HCT116 (cell line): ENCODE measurements at regions not wholly inside any gene's neighbourhood (a gene's known extent, or its start where the extent isn't known, plus 50 kb on each side); places are given as distances from the start of the nearest gene placed in this dataset.

Experiments
- ATAC-seq: fragments of 200-7000 bp; cut with Tn5 transposase; 2 replicates; pipeline ENCODE4 v1.9.1; 2020; ENCODE audit warnings: mild to moderate bottlenecking, moderate library complexity
- BruUV-seq: library from RNA; stranded (reverse); fragments of 400-500 nt; replicated peaks from 2 replicates; lab custom pipeline; 2021; lab: Mats Ljungman, UMichigan
- CTCF ChIA-PET: fragments of 300-600 bp; sonication (Branson Sonifier 250); formaldehyde crosslinking; loops from one replicate; lab custom pipeline; 2021; ENCODE audit warnings: antibody characterized with exemption; lab: Charles Lee
- POLR2A ChIA-PET: fragments of 300-600, 350-600 bp; sonication (Branson Sonifier 250); formaldehyde crosslinking; loops from one replicate; lab custom pipeline; 2021; ENCODE audit warnings: antibody characterized with exemption; lab: Charles Lee
- RAD21 ChIA-PET, 2 experiments: fragments of 300-600 bp; sonication (Branson Sonifier 250); formaldehyde crosslinking; loops; one replicate each; lab custom pipeline; 2023; ENCODE audit warnings: low total read pairs in 2 of 2; ENCODE audit not compliant: uncharacterized antibody in 2 of 2, unreplicated experiment in 2 of 2, low non-redundant PET in 1 of 2; lab: Charles Lee
- DNase-seq: peaks from one replicate; pipeline ENCODE4 v3.0.0-alpha.2; 2010; ENCODE audit warnings: low read depth, low spot score
- H2AFZ ChIP-seq: fragments of 200-600 bp; shearing (Covaris generic), sonication (generic); 2 replicates; pipeline ENCODE4 v1.6.1; 2017; ENCODE audit warnings: low read depth, mixed run types, mixed read lengths, antibody characterized with exemption, low read length; ENCODE audit not compliant: poor library complexity, severe bottlenecking
- H3K27ac ChIP-seq: 2 replicates; pipeline ENCODE4 v1.5.1; 2012; ENCODE audit warnings: low read depth, low read length
- H3K27me3 ChIP-seq: fragments of 200-600 bp; sonication (generic); 2 replicates; pipeline ENCODE4 v1.6.1; 2016; ENCODE audit warnings: mixed run types, low read length, mixed read lengths; ENCODE audit not compliant: insufficient read depth
- H3K36me3 ChIP-seq, 2 experiments: fragments of 200-500 bp in 1 of 2; fragments of 200-600 bp in 1 of 2; sonication (Bioruptor generic) in 1 of 2; sonication (generic) in 1 of 2; 2 replicates each; pipeline versions ENCODE4 v1.5.1 to v1.6.1; 2014 to 2016; ENCODE audit warnings: low read length in 2 of 2, inconsistent platforms in 1 of 2, mixed read lengths in 1 of 2, mixed run types in 1 of 2; ENCODE audit not compliant: insufficient read depth in 2 of 2, control insufficient read depth in 1 of 2
- H3K4me1 ChIP-seq, 2 experiments: fragments of 200-600 bp in 1 of 2; sonication (generic) in 1 of 2; 2 replicates each; pipeline versions ENCODE4 v1.5.1 to v1.6.1; 2012 to 2017; ENCODE audit warnings: low read length in 2 of 2, inconsistent platforms in 1 of 2, mild to moderate bottlenecking in 1 of 2, mixed read lengths in 1 of 2, mixed run types in 1 of 2, moderate library complexity in 1 of 2; ENCODE audit not compliant: insufficient read depth in 2 of 2, control insufficient read depth in 1 of 2
- H3K4me2 ChIP-seq: fragments of 200-600 bp; sonication (generic); 2 replicates; pipeline ENCODE4 v1.6.1; 2017; ENCODE audit warnings: mixed run types, low read length, mixed read lengths
- H3K4me3 ChIP-seq, 2 experiments: fragments of 200-600 bp in 1 of 2; sonication (generic) in 1 of 2; replicated peaks in 1 of 2; 2 replicates each; pipeline ENCODE4 v1.5.1; 2011 to 2016; ENCODE audit warnings: low read length in 2 of 2, control low read depth in 1 of 2, low read depth in 1 of 2, mild to moderate bottlenecking in 1 of 2, mixed read lengths in 1 of 2, mixed run types in 1 of 2
- H3K79me2 ChIP-seq: fragments of 200-600 bp; sonication (generic); 2 replicates; pipeline ENCODE4 v1.6.1; 2017; ENCODE audit warnings: mild to moderate bottlenecking, mixed run types, low read length, moderate library complexity, mixed read lengths; ENCODE audit not compliant: insufficient read depth
- H3K9ac ChIP-seq: fragments of 200-600 bp; sonication (generic); 2 replicates; pipeline ENCODE4 v1.6.1; 2016; ENCODE audit warnings: low read length, mixed read lengths
- H3K9me2 ChIP-seq: fragments of 200-600 bp; sonication (generic), shearing (Covaris generic); 2 replicates; pipeline ENCODE4 v1.6.1; 2017; ENCODE audit warnings: mixed run types, mild to moderate bottlenecking, moderate library complexity; ENCODE audit not compliant: insufficient read depth
- H3K9me3 ChIP-seq, 2 experiments: fragments of 200-500 bp in 1 of 2; fragments of 200-600 bp in 1 of 2; sonication (Bioruptor generic) in 1 of 2; sonication (generic) in 1 of 2; 2 replicates each; pipeline ENCODE4 v1.6.1; 2014 to 2017; ENCODE audit warnings: low read length in 2 of 2, mixed read lengths in 2 of 2, inconsistent platforms in 1 of 2, low read depth in 1 of 2, mild to moderate bottlenecking in 1 of 2, mixed run types in 1 of 2, moderate library complexity in 1 of 2; ENCODE audit not compliant: control insufficient read depth in 1 of 2, insufficient read depth in 1 of 2
- H4K20me1 ChIP-seq: fragments of 200-600 bp; sonication (generic), shearing (Covaris generic); 2 replicates; pipeline ENCODE4 v1.6.1; 2017; ENCODE audit warnings: mixed run types, mild to moderate bottlenecking, moderate library complexity; ENCODE audit not compliant: insufficient read depth
- ATF3 ChIP-seq: IDR thresholded peaks from 2 replicates; pipeline ENCODE4 v1.6.1; 2012
- ELF1 ChIP-seq: IDR thresholded peaks from 2 replicates; pipeline ENCODE4 v1.6.1; 2012; ENCODE audit warnings: low read depth, borderline replicate concordance
- EZH2 ChIP-seq: fragments of 200-600 bp; sonication (generic); IDR thresholded peaks from 2 replicates; pipeline ENCODE4 v1.6.1; 2017; ENCODE audit warnings: antibody characterized with exemption, mixed run types
- EZH2phosphoT487 ChIP-seq: fragments of 200-600 bp; IDR thresholded peaks from 2 replicates; pipeline ENCODE4 v1.6.1; 2018; ENCODE audit warnings: antibody characterized with exemption, borderline replicate concordance
- FOSL1 ChIP-seq: IDR thresholded peaks from 2 replicates; pipeline ENCODE4 v1.6.1; 2012; ENCODE audit warnings: low read depth
- JUND ChIP-seq: IDR thresholded peaks from 2 replicates; pipeline ENCODE4 v1.6.1; 2012
- MAX ChIP-seq: IDR thresholded peaks from 2 replicates; pipeline ENCODE4 v1.6.1; 2012
- POLR2A ChIP-seq: IDR thresholded peaks from 2 replicates; pipeline ENCODE4 v1.7.0; 2011; ENCODE audit warnings: borderline replicate concordance; ENCODE audit not compliant: insufficient read depth, insufficient read length; ENCODE audit errors: extremely low read depth
- POLR2AphosphoS5 ChIP-seq: IDR thresholded peaks from 2 replicates; pipeline ENCODE4 v1.6.1; 2011; ENCODE audit warnings: mild to moderate bottlenecking, low read depth, low read length, moderate library complexity
- RAD21 ChIP-seq: IDR thresholded peaks from 2 replicates; pipeline ENCODE4 v1.6.1; 2012; ENCODE audit warnings: low read depth, mild to moderate bottlenecking
- REST ChIP-seq: IDR thresholded peaks from 2 replicates; pipeline ENCODE4 v1.6.1; 2012; ENCODE audit warnings: low read depth
- SP1 ChIP-seq: IDR thresholded peaks from 2 replicates; pipeline ENCODE4 v1.6.1; 2012; ENCODE audit warnings: low read depth
- TCF7L2 ChIP-seq: IDR thresholded peaks from 2 replicates; pipeline ENCODE4 v1.7.0; 2011; ENCODE audit warnings: borderline replicate concordance, inconsistent platforms; ENCODE audit not compliant: insufficient read depth, insufficient read length; ENCODE audit errors: extremely low read depth
- YY1 ChIP-seq: IDR thresholded peaks from 2 replicates; pipeline ENCODE4 v1.6.1; 2011; ENCODE audit warnings: low read length, low read depth, moderate library complexity, mild to moderate bottlenecking; ENCODE audit not compliant: insufficient replicate concordance; ENCODE audit errors: extremely low read depth
- ZFX ChIP-seq: fragments of 450-650 bp; IDR thresholded peaks from 2 replicates; pipeline ENCODE4 v1.6.1; 2017
- ZNF274 ChIP-seq: fragments of 200-500 bp; sonication (Bioruptor generic); IDR thresholded peaks from 2 replicates; pipeline ENCODE4 v1.6.1; 2014; ENCODE audit warnings: mild to moderate bottlenecking, low read depth, low read length, inconsistent platforms
- intact Hi-C: fragments of 100-400 bp; cut with micrococcal nuclease; formaldehyde crosslinking; loops from 2 replicates; pipeline ENCODE4 v1.10.0; 2022
- TF ChIP-seq, protein P1 (sequence below), 3 experiments: fragments of 200-600 bp in 1 of 3; sonication (generic) in 1 of 3; IDR thresholded peaks in 2 of 3; conservative IDR thresholded peaks in 1 of 3; 2 replicates each; pipeline ENCODE4 v1.5.1; 2012 to 2017; ENCODE audit warnings: low read depth in 2 of 3, low read length in 2 of 3, antibody characterized with exemption in 1 of 3, borderline replicate concordance in 1 of 3, control low read depth in 1 of 3, mild to moderate bottlenecking in 1 of 3, mixed read lengths in 1 of 3, mixed run types in 1 of 3, moderate library complexity in 1 of 3; ENCODE audit not compliant: insufficient read depth in 1 of 3
- TF ChIP-seq, protein P2 (sequence below): IDR thresholded peaks from 2 replicates; pipeline ENCODE4 v1.6.1; 2011; ENCODE audit warnings: mild to moderate bottlenecking, low read length, moderate library complexity; ENCODE audit not compliant: insufficient replicate concordance; ENCODE audit errors: extremely low read depth

DNA sequence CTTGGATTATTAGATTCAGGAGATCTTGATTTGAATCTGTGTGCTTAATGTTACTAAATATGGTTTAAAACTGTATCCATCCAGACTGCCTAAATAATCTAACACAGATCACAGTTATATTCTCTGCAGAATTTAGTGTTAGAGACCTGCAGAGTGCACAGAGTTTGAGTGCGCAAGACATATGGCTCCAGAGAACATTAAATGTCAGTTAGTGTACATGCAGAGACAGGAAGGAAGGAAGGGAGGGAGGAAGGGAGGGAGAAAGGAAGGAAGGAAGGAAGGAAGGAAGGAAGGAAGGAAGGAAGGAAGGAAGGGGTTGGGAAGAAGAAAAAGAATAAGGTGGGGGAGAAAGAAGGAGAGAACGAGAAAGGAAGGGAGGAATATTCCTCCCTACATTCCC lies 210.0 kb upstream of the COX7C start:
- no peak overlapping the region for H3K4me3 ChIP-seq
- no peaks in the 10 kb centered on the region for H3K36me3 ChIP-seq
- no peak overlapping the region for H3K4me2 ChIP-seq
- H3K27me3 ChIP-seq, result no peaks in the 10 kb centered on the region
- H4K20me1 ChIP-seq, result no peaks in the 10 kb centered on the region
- no peaks in the 10 kb centered on the region for H3K9me3 ChIP-seq
- no peak for DNase-seq
- no peak overlapping the region for H3K27ac ChIP-seq
- H3K4me1 ChIP-seq, result no peaks in the 10 kb centered on the region
- no peak overlapping the region for H2AFZ ChIP-seq
- ChIA-PET RAD21 (no interaction called here), CTCF (no interaction called here), POLR2A (no interaction called here)
- no peak for TF ChIP-seq EZH2phosphoT487
- TF ChIP-seq YY1, result no peak
- TF ChIP-seq ZNF274, result no peak
- no peak for TF ChIP-seq JUND
- TF ChIP-seq POLR2A, result no peak
- no peak for TF ChIP-seq FOSL1
- TF ChIP-seq, protein P1, sequence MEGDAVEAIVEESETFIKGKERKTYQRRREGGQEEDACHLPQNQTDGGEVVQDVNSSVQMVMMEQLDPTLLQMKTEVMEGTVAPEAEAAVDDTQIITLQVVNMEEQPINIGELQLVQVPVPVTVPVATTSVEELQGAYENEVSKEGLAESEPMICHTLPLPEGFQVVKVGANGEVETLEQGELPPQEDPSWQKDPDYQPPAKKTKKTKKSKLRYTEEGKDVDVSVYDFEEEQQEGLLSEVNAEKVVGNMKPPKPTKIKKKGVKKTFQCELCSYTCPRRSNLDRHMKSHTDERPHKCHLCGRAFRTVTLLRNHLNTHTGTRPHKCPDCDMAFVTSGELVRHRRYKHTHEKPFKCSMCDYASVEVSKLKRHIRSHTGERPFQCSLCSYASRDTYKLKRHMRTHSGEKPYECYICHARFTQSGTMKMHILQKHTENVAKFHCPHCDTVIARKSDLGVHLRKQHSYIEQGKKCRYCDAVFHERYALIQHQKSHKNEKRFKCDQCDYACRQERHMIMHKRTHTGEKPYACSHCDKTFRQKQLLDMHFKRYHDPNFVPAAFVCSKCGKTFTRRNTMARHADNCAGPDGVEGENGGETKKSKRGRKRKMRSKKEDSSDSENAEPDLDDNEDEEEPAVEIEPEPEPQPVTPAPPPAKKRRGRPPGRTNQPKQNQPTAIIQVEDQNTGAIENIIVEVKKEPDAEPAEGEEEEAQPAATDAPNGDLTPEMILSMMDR (IDR thresholded peaks at IDR 0.05 in 2 of 3, conservative IDR thresholded peaks at IDR 0.05 in 1 of 3; ENCODE audit: borderline replicate concordance in 1 of 3, insufficient read depth in 1 of 3, low read depth in 2 of 3, low read length in 2 of 3), result no peak
- TF ChIP-seq POLR2AphosphoS5, result no peak
- no peak for TF ChIP-seq ELF1
- TF ChIP-seq ATF3, result no peak
- TF ChIP-seq REST, result no peak
- TF ChIP-seq TCF7L2, result no peak
- no peak for TF ChIP-seq MAX
- no peak for TF ChIP-seq RAD21
- TF ChIP-seq, protein P2, sequence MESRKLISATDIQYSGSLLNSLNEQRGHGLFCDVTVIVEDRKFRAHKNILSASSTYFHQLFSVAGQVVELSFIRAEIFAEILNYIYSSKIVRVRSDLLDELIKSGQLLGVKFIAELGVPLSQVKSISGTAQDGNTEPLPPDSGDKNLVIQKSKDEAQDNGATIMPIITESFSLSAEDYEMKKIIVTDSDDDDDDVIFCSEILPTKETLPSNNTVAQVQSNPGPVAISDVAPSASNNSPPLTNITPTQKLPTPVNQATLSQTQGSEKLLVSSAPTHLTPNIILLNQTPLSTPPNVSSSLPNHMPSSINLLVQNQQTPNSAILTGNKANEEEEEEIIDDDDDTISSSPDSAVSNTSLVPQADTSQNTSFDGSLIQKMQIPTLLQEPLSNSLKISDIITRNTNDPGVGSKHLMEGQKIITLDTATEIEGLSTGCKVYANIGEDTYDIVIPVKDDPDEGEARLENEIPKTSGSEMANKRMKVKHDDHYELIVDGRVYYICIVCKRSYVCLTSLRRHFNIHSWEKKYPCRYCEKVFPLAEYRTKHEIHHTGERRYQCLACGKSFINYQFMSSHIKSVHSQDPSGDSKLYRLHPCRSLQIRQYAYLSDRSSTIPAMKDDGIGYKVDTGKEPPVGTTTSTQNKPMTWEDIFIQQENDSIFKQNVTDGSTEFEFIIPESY, result no peak
- no peak for TF ChIP-seq EZH2
- no peak for TF ChIP-seq SP1
- no peak for TF ChIP-seq ZFX
- no peak for ATAC-seq
- BruUV-seq, result no TSS peak
- H3K9ac ChIP-seq, result no peak overlapping the region
- H3K9me2 ChIP-seq, result no peaks in the 10 kb centered on the region
- intact Hi-C loops, result no loop called here
- no peaks in the 10 kb centered on the region for H3K79me2 ChIP-seq
